HCT116 (cell line): ENCODE measurements at regions not wholly inside any gene's neighbourhood (a gene's known extent, or its start where the extent isn't known, plus 50 kb on each side); places are given as distances from the start of the nearest gene placed in this dataset.

Experiments
- ATAC-seq: fragments of 200-7000 bp; cut with Tn5 transposase; 2 replicates; pipeline ENCODE4 v1.9.1; 2020; ENCODE audit warnings: mild to moderate bottlenecking, moderate library complexity
- BruUV-seq: library from RNA; stranded (reverse); fragments of 400-500 nt; replicated peaks from 2 replicates; lab custom pipeline; 2021; lab: Mats Ljungman, UMichigan
- CTCF ChIA-PET: fragments of 300-600 bp; sonication (Branson Sonifier 250); formaldehyde crosslinking; loops from one replicate; lab custom pipeline; 2021; ENCODE audit warnings: antibody characterized with exemption; lab: Charles Lee
- POLR2A ChIA-PET: fragments of 300-600, 350-600 bp; sonication (Branson Sonifier 250); formaldehyde crosslinking; loops from one replicate; lab custom pipeline; 2021; ENCODE audit warnings: antibody characterized with exemption; lab: Charles Lee
- RAD21 ChIA-PET, 2 experiments: fragments of 300-600 bp; sonication (Branson Sonifier 250); formaldehyde crosslinking; loops; one replicate each; lab custom pipeline; 2023; ENCODE audit warnings: low total read pairs in 2 of 2; ENCODE audit not compliant: uncharacterized antibody in 2 of 2, unreplicated experiment in 2 of 2, low non-redundant PET in 1 of 2; lab: Charles Lee
- DNase-seq: peaks from one replicate; pipeline ENCODE4 v3.0.0-alpha.2; 2010; ENCODE audit warnings: low read depth, low spot score
- H2AFZ ChIP-seq: fragments of 200-600 bp; shearing (Covaris generic), sonication (generic); 2 replicates; pipeline ENCODE4 v1.6.1; 2017; ENCODE audit warnings: low read depth, mixed run types, mixed read lengths, antibody characterized with exemption, low read length; ENCODE audit not compliant: poor library complexity, severe bottlenecking
- H3K27ac ChIP-seq: 2 replicates; pipeline ENCODE4 v1.5.1; 2012; ENCODE audit warnings: low read depth, low read length
- H3K27me3 ChIP-seq: fragments of 200-600 bp; sonication (generic); 2 replicates; pipeline ENCODE4 v1.6.1; 2016; ENCODE audit warnings: mixed run types, low read length, mixed read lengths; ENCODE audit not compliant: insufficient read depth
- H3K36me3 ChIP-seq, 2 experiments: fragments of 200-500 bp in 1 of 2; fragments of 200-600 bp in 1 of 2; sonication (Bioruptor generic) in 1 of 2; sonication (generic) in 1 of 2; 2 replicates each; pipeline versions ENCODE4 v1.5.1 to v1.6.1; 2014 to 2016; ENCODE audit warnings: low read length in 2 of 2, inconsistent platforms in 1 of 2, mixed read lengths in 1 of 2, mixed run types in 1 of 2; ENCODE audit not compliant: insufficient read depth in 2 of 2, control insufficient read depth in 1 of 2
- H3K4me1 ChIP-seq, 2 experiments: fragments of 200-600 bp in 1 of 2; sonication (generic) in 1 of 2; 2 replicates each; pipeline versions ENCODE4 v1.5.1 to v1.6.1; 2012 to 2017; ENCODE audit warnings: low read length in 2 of 2, inconsistent platforms in 1 of 2, mild to moderate bottlenecking in 1 of 2, mixed read lengths in 1 of 2, mixed run types in 1 of 2, moderate library complexity in 1 of 2; ENCODE audit not compliant: insufficient read depth in 2 of 2, control insufficient read depth in 1 of 2
- H3K4me2 ChIP-seq: fragments of 200-600 bp; sonication (generic); 2 replicates; pipeline ENCODE4 v1.6.1; 2017; ENCODE audit warnings: mixed run types, low read length, mixed read lengths
- H3K4me3 ChIP-seq, 2 experiments: fragments of 200-600 bp in 1 of 2; sonication (generic) in 1 of 2; replicated peaks in 1 of 2; 2 replicates each; pipeline ENCODE4 v1.5.1; 2011 to 2016; ENCODE audit warnings: low read length in 2 of 2, control low read depth in 1 of 2, low read depth in 1 of 2, mild to moderate bottlenecking in 1 of 2, mixed read lengths in 1 of 2, mixed run types in 1 of 2
- H3K79me2 ChIP-seq: fragments of 200-600 bp; sonication (generic); 2 replicates; pipeline ENCODE4 v1.6.1; 2017; ENCODE audit warnings: mild to moderate bottlenecking, mixed run types, low read length, moderate library complexity, mixed read lengths; ENCODE audit not compliant: insufficient read depth
- H3K9ac ChIP-seq: fragments of 200-600 bp; sonication (generic); 2 replicates; pipeline ENCODE4 v1.6.1; 2016; ENCODE audit warnings: low read length, mixed read lengths
- H3K9me2 ChIP-seq: fragments of 200-600 bp; sonication (generic), shearing (Covaris generic); 2 replicates; pipeline ENCODE4 v1.6.1; 2017; ENCODE audit warnings: mixed run types, mild to moderate bottlenecking, moderate library complexity; ENCODE audit not compliant: insufficient read depth
- H3K9me3 ChIP-seq, 2 experiments: fragments of 200-500 bp in 1 of 2; fragments of 200-600 bp in 1 of 2; sonication (Bioruptor generic) in 1 of 2; sonication (generic) in 1 of 2; 2 replicates each; pipeline ENCODE4 v1.6.1; 2014 to 2017; ENCODE audit warnings: low read length in 2 of 2, mixed read lengths in 2 of 2, inconsistent platforms in 1 of 2, low read depth in 1 of 2, mild to moderate bottlenecking in 1 of 2, mixed run types in 1 of 2, moderate library complexity in 1 of 2; ENCODE audit not compliant: control insufficient read depth in 1 of 2, insufficient read depth in 1 of 2
- H4K20me1 ChIP-seq: fragments of 200-600 bp; sonication (generic), shearing (Covaris generic); 2 replicates; pipeline ENCODE4 v1.6.1; 2017; ENCODE audit warnings: mixed run types, mild to moderate bottlenecking, moderate library complexity; ENCODE audit not compliant: insufficient read depth
- ATF3 ChIP-seq: IDR thresholded peaks from 2 replicates; pipeline ENCODE4 v1.6.1; 2012
- CBX3 ChIP-seq: IDR thresholded peaks from 2 replicates; pipeline ENCODE4 v1.6.1; 2012; ENCODE audit warnings: low read depth
- EZH2 ChIP-seq: fragments of 200-600 bp; sonication (generic); IDR thresholded peaks from 2 replicates; pipeline ENCODE4 v1.6.1; 2017; ENCODE audit warnings: antibody characterized with exemption, mixed run types
- EZH2phosphoT487 ChIP-seq: fragments of 200-600 bp; IDR thresholded peaks from 2 replicates; pipeline ENCODE4 v1.6.1; 2018; ENCODE audit warnings: antibody characterized with exemption, borderline replicate concordance
- JUND ChIP-seq: IDR thresholded peaks from 2 replicates; pipeline ENCODE4 v1.6.1; 2012
- REST ChIP-seq: IDR thresholded peaks from 2 replicates; pipeline ENCODE4 v1.6.1; 2012; ENCODE audit warnings: low read depth
- SRF ChIP-seq: IDR thresholded peaks from 2 replicates; pipeline ENCODE4 v1.6.1; 2012; ENCODE audit warnings: low read depth
- TCF7L2 ChIP-seq: IDR thresholded peaks from 2 replicates; pipeline ENCODE4 v1.7.0; 2011; ENCODE audit warnings: borderline replicate concordance, inconsistent platforms; ENCODE audit not compliant: insufficient read depth, insufficient read length; ENCODE audit errors: extremely low read depth
- intact Hi-C: fragments of 100-400 bp; cut with micrococcal nuclease; formaldehyde crosslinking; loops from 2 replicates; pipeline ENCODE4 v1.10.0; 2022

- ATAC-seq (no peak), DNase-seq (no peak)
- no peaks in the 10 kb centered on the region for H3K79me2 ChIP-seq
- no peaks in the 10 kb centered on the region for H3K9me3 ChIP-seq
- intact Hi-C loops: no loop called here
- no peaks in the 10 kb centered on the region for H3K36me3 ChIP-seq
- no peak overlapping the region for H3K27ac ChIP-seq
- ChIA-PET RAD21 (no interaction called here), CTCF (interaction anchor here (1.0 kb wide), 1 partner anchor 10 kb away, joined by 3 read pairs; no protein-coding TSS in a partner anchor), POLR2A (no interaction called here)
- no peaks in the 10 kb centered on the region for H3K27me3 ChIP-seq
- BruUV-seq: no TSS peak
- H3K4me2 ChIP-seq: no peak overlapping the region
- TF ChIP-seq REST: no peak
- no peak for TF ChIP-seq EZH2
- no peak for TF ChIP-seq ATF3
- no peak for TF ChIP-seq SRF
- no peak for TF ChIP-seq TCF7L2
- no peak for TF ChIP-seq CBX3
- TF ChIP-seq EZH2phosphoT487: no peak
- no peak for TF ChIP-seq JUND
- no peak overlapping the region for H3K9ac ChIP-seq
- H3K4me3 ChIP-seq: no peak overlapping the region
- no peaks in the 10 kb centered on the region for H3K9me2 ChIP-seq
- H4K20me1 ChIP-seq: no peaks in the 10 kb centered on the region
- H3K4me1 ChIP-seq: no peaks in the 10 kb centered on the region
- H2AFZ ChIP-seq: no peak overlapping the region
These were observed 384.5 kb downstream of the SMOC2 start for GRCh38 chr6:168825226-168826077.
